Chondrocyte (in vitro differentiated cells): ENCODE measurements at regions not wholly inside any gene's neighbourhood (a gene's known extent, or its start where the extent isn't known, plus 50 kb on each side); places are given as distances from the start of the nearest gene placed in this dataset.

ENCODE experiments used
- DNase-seq: peaks from one replicate; pipeline ENCODE4 v3.0.0; 2021; ENCODE audit warnings: mixed read lengths, low spot score
- H3K27ac Mint-ChIP-seq: one replicate; pipeline ENCODE4 v1.8.0; 2021; ENCODE audit warnings: mild to moderate bottlenecking, moderate library complexity, mixed read lengths; ENCODE audit not compliant: unreplicated experiment
- H3K27me3 Mint-ChIP-seq: 2 replicates; pipeline ENCODE4 v1.8.0; 2021; ENCODE audit warnings: low read depth, mixed read lengths
- H3K36me3 Mint-ChIP-seq: 2 replicates; pipeline ENCODE4 v1.8.0; 2021; ENCODE audit warnings: low read depth, mixed read lengths
- H3K4me1 Mint-ChIP-seq: 2 replicates; pipeline ENCODE4 v1.8.0; 2021; ENCODE audit warnings: low read depth, mild to moderate bottlenecking, mixed read lengths
- H3K4me3 Mint-ChIP-seq: one replicate; pipeline ENCODE4 v1.8.0; 2021; ENCODE audit warnings: mild to moderate bottlenecking, moderate library complexity, mixed read lengths; ENCODE audit not compliant: unreplicated experiment
- H3K9me3 Mint-ChIP-seq: 2 replicates; pipeline ENCODE4 v1.8.0; 2021; ENCODE audit warnings: low read depth, mixed read lengths
- TF ChIP-seq, protein P1 (sequence below): fragments of 200-600 bp; sonication (generic); IDR thresholded peaks from 2 replicates; pipeline ENCODE4 v1.5.0; 2021; ENCODE audit warnings: antibody characterized with exemption, mild to moderate bottlenecking, moderate library complexity

DNA sequence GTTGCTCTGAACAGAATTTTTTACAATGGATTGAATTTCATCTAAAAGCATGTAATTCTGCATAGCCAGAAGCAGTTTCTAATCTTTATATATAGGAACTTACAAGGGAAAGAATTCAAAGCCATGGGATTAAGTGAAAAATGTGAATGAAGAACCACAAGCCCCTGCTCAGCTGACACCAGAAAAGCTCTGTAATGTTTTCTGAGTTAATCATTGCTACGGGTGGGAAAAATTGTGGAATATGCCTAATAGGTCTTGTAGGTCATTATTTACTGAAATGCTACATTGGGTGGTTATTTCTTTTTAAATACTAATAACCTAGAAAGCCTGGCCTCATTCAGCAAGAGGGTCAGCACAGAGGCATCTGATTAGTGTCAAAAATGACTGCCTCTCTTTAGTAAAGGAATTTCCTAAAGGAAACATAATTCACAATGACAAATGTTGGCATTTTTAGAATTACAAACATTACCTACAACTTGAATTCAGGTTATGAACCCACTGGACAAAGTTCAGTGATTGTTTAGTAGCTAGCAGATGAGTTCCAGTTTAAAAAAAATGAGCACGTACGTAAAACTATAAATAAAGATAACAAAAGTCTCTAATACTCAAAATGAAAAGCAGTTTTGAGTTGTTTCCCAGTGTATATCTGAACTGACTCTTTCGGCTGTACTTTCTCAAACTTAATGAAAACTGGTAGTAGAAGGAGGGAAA is 75.3 kb downstream of the BMP4 start:
- H3K27ac Mint-ChIP-seq = peak overlapping the region; percentile 79
- TF ChIP-seq, protein P1, sequence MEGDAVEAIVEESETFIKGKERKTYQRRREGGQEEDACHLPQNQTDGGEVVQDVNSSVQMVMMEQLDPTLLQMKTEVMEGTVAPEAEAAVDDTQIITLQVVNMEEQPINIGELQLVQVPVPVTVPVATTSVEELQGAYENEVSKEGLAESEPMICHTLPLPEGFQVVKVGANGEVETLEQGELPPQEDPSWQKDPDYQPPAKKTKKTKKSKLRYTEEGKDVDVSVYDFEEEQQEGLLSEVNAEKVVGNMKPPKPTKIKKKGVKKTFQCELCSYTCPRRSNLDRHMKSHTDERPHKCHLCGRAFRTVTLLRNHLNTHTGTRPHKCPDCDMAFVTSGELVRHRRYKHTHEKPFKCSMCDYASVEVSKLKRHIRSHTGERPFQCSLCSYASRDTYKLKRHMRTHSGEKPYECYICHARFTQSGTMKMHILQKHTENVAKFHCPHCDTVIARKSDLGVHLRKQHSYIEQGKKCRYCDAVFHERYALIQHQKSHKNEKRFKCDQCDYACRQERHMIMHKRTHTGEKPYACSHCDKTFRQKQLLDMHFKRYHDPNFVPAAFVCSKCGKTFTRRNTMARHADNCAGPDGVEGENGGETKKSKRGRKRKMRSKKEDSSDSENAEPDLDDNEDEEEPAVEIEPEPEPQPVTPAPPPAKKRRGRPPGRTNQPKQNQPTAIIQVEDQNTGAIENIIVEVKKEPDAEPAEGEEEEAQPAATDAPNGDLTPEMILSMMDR = no peak
- H3K27me3 Mint-ChIP-seq = no peaks in the 10 kb centered on the region
- H3K36me3 Mint-ChIP-seq = no peaks in the 10 kb centered on the region
- peaks cover 27% of the 10 kb centered on the region for H3K4me1 Mint-ChIP-seq
- DNase-seq = no peak
- H3K9me3 Mint-ChIP-seq = peaks cover 6% of the 10 kb centered on the region
- no peak overlapping the region for H3K4me3 Mint-ChIP-seq

DNA sequence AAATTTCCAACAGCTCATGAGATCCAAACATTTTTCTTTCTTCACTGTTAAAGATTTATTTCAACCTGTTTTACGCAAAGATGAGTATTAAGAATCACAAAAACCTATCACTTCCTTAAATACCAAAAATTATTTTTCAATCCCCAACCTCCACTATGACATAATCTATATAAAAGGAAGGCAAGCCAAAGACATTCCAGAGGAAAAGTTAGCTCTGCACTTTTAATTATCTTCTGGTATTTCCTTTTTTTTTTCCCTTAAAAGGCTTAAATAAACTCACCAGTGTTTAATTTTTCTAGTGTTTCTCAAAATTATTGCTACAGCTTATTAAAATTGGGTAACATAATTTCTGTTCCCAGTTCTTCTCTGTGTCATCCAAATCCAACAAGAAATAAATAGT is 75.9 kb downstream of the BMP4 start:
- H3K4me3 Mint-ChIP-seq = no peak overlapping the region
- TF ChIP-seq, protein P1 = no peak
- H3K27ac Mint-ChIP-seq = peak overlapping the region; percentile 79
- H3K27me3 Mint-ChIP-seq = no peaks in the 10 kb centered on the region
- H3K36me3 Mint-ChIP-seq = no peaks in the 10 kb centered on the region
- H3K9me3 Mint-ChIP-seq = peaks cover 6% of the 10 kb centered on the region
- H3K4me1 Mint-ChIP-seq = peaks cover 27% of the 10 kb centered on the region
- no peak for DNase-seq

DNA sequence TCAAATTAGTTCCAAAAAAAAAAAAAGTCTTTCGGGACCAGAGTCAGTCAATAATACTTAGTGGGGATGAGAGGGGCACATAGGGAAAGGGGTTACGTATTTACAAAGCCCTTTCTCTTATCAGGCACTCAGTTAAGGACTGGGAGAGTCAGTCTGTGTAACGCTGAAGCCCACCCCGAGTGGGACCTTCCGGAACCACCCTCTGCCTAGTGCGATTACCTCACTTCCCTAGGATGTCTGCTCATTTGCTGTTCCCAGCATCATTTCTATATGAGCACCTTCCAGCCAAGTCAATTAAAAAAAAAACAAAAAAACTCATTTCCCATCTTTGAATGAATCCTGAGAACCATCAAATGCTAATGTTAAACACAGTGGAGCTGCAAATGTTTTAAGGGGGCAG is 76.9 kb downstream of the BMP4 start:
- Mint-ChIP-seq H3K4me3 (no peak overlapping the region), H3K27me3 (no peaks in the 10 kb centered on the region), H3K27ac (no peak overlapping the region), H3K9me3 (peaks cover 8% of the 10 kb centered on the region), H3K36me3 (no peaks in the 10 kb centered on the region), H3K4me1 (peaks cover 24% of the 10 kb centered on the region)
- DNase-seq = no peak
- TF ChIP-seq, protein P1 = no peak

DNA sequence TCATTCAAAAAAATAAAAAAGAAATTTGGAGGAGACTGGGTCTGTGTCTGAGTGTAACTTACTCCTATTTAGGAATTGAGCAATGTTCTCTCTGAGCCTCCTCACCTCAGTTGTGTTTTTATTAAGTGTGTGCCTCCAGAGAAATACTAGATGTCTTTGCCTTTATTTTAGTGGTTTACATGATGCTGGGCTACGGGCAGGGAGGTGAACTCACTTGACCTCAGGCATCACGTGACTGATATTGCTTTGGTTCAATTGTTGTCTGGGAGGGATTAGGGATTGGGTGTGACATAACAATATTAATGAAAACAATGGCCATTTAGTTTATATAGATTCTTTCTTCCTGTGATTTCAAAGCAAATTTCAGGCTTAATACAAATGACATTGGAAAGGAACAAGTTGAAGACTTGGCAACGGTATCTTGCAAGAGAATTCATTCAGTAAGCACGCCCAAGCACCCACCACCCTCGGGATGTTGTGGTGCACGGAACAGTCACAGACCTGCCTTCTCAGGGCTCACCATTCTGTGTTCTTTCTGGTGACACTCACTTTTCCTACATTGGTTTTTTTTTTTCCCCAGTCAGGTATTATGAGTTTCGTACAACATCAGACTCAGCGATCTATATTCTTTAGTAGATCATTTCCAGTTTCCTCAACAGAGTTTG is 77.5 kb downstream of the BMP4 start:
- TF ChIP-seq, protein P1 = no peak
- H3K9me3 Mint-ChIP-seq = peaks cover 8% of the 10 kb centered on the region
- H3K4me3 Mint-ChIP-seq = no peak overlapping the region
- no peaks in the 10 kb centered on the region for H3K36me3 Mint-ChIP-seq
- H3K27me3 Mint-ChIP-seq = no peaks in the 10 kb centered on the region
- H3K27ac Mint-ChIP-seq = no peak overlapping the region
- no peak for DNase-seq
- peaks cover 25% of the 10 kb centered on the region for H3K4me1 Mint-ChIP-seq

DNA sequence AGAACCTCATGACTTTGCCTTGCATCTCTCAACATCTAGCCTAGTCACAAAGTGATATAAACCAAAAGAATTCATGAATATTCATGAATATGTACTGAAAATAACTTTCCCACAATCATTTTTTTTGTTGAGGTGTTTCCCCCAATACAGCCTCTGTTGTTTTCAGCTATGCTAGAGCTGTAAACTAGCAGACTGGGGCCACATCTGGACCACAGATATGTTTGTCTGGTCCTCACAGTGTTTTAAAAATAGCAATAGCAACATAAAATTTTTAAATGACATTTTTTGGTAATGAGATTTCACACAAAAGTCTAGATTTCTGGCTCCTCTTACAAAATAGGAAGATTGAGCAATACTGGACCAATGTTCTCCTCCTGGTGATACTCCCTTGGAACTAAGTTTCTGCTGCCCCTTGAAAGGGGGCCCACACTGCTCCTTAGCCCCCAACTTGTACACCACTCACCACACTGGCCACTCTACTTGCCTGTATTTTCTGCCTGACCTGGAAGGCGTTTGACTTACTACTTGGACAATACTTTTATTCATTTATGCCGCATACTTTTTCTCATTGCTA is 81.2 kb downstream of the BMP4 start:
- no peak for DNase-seq
- H3K4me1 Mint-ChIP-seq = peaks cover 14% of the 10 kb centered on the region
- H3K27ac Mint-ChIP-seq = no peak overlapping the region
- no peaks in the 10 kb centered on the region for H3K36me3 Mint-ChIP-seq
- H3K27me3 Mint-ChIP-seq = no peaks in the 10 kb centered on the region
- no peak overlapping the region for H3K4me3 Mint-ChIP-seq
- H3K9me3 Mint-ChIP-seq = peaks cover 8% of the 10 kb centered on the region
- TF ChIP-seq, protein P1 = no peak
